A204.1 (cell line): ENCODE measurements at regions not wholly inside any gene's neighbourhood (a gene's known extent, or its start where the extent isn't known, plus 50 kb on each side); places are given as distances from the start of the nearest gene placed in this dataset.

Experiments used
- FAIRE-seq: peaks from 2 replicates; lab custom pipeline; 2012; peaks lifted over from hg19 to GRCh38; lab: Jason Lieb, UNC

DNA sequence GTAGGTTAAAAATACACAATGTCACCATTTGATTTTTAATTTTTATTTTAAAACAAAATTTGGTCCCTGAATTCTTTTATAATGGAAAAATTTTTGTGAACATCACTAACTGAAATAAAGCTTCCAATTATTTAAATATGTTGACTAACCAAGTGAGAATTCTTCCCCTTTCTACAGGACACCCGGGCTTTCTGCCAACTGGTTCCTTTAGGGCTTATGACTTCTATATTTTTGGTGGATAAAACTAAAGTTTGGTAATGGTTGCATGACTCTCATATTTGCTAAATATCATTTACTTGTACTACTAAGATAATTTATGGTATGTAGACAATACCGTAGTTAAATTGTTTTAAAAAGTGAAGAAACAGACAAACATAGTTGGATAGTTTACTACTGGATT is 291.0 kb upstream of the DOK6 start:
- no peak for FAIRE-seq

DNA sequence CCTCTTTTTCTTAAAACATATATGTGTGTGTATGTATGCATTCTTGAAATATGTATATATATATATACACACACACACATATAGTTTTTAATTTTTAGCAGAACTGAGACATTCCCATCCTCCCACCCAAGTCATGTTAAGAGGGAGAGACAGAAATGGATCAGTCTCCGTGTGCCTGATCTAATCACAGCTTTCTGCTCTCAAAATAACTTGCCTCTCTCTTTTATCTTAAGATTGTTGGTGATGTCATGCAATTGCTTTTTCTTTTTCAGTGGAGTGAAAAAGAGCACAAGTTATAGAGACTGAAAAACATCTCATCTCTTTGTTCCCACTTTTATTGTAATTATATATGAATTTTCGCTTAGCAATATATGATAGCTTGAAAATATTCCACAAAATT is 279.9 kb upstream of the DOK6 start:
- FAIRE-seq, result no peak

GRCh38 chr18:69123421-69123820 is 277.3 kb upstream of the DOK6 start:
- no peak for FAIRE-seq

GRCh38 chr18:69127873-69128500 is 272.7 kb upstream of the DOK6 start:
- no peak for FAIRE-seq

DNA sequence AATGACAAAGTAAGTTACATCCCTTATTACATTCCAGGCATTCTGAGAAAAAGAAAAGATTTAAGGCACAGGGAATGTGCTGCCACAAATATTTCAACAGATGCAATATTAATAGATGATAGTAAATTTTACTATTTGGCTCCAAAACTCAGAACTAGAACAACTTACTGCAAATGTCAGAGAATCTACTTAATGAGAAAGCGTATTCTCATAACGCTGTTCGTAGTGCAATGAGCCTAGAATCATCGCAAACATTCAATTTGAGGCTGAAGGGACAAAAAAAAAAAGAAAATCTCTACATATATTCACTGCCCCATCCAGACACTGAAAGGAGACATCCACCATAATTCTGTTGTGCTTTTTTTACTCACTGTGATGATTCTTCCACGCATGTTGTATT is 272.1 kb upstream of the DOK6 start:
- FAIRE-seq, result no peak

- no peak for FAIRE-seq
Observed at GRCh38 chr18:69128978-69129377, 271.7 kb upstream of the DOK6 start.

DNA sequence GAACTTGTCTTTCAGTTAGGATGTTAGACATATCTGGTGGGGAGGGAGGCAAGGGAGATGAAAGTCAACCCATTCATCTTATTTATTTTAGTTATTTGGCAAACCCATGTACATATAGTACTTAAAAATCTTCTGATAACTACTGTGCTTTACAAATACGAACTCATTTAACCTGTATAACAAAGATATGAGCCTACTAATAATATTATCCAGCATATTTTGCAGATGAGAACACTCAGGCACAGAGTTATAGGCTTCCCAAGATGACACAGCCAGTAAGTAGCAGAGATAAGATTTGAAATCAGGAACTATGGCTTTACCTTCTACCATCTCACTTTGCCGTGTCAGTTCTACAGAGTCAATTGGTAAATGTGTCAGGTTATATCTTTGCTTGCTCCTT is 262.6 kb upstream of the DOK6 start:
- FAIRE-seq, result no peak

DNA sequence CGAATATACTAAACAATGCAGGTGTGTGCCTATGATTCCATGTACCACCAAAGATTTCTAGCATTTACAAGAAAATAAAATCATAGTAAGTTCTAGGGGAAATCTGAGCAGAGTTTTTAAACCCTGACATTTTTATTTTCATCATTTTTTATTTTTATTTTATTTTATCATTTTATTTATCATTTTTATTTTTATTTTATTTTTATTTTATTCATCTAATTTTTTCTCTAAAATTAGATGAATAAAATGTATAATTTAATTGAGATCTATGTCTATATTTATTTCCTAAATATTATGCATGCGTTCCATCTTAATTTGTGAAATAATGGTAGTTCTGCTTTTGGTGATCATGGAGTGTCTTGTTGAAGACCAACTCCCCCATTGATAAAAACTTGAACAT is 257.6 kb upstream of the DOK6 start:
- FAIRE-seq, result peak; percentile 56

DNA sequence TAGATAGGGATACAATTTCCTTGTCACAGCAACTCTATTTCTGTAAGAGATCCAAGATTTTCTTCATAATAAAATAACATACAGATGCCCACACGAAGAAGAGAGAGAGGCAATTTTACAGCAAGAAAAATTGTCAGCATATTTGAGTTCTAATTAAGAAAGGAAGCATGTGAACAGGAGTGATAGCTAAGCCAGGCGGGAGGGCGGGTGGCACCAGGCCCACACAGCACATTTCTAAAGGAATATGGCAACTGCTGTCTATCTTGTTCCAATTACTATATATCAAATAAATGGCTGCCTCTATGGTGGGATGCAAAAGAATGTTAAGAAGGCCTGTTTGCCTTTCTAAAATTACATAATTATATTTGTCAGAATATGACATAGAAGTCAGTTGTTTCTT is 248.3 kb upstream of the DOK6 start:
- FAIRE-seq, result no peak

DNA sequence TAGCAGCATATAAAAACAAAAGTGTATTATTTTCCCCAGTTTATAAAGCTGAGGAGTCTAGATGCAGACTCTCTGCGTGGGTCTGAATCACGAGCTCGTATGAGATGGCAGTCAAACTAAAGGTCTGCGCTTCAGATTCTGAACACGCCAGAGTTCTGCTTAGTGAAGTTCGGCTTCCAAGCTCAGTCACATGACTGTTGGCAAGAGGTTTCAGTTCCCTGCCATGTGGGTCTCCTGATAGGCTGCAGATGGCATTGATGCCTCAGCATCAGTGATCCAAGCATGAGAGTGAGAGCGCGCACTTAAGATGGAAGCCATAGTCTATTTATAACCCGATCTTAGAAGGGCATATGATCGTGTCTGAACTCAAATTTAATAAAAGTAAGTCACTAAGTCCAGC is 242.8 kb upstream of the DOK6 start:
- no peak for FAIRE-seq

DNA sequence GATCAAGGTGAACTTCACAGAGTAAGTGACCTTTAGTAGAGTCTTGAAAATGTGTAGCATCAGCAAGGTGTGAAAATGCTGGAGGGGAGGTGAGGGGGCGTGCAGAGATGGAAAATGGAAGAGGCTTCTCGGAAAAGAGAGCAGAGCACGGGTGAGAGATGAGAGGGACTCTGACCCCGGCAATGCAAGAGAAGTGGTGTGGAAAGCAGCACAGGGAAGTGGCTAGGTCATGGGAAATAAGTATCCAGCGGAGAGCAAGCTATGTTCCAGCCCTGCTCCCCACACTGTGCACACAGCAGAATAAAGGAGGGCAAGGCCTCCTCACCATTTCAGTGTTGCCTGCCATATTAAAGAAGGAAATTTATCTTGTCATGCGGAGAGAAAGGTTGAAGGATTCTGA is 241.7 kb upstream of the DOK6 start:
- FAIRE-seq, result no peak

- FAIRE-seq, result no peak
Observed at GRCh38 chr18:69161383-69162028, 239.2 kb upstream of the DOK6 start.

DNA sequence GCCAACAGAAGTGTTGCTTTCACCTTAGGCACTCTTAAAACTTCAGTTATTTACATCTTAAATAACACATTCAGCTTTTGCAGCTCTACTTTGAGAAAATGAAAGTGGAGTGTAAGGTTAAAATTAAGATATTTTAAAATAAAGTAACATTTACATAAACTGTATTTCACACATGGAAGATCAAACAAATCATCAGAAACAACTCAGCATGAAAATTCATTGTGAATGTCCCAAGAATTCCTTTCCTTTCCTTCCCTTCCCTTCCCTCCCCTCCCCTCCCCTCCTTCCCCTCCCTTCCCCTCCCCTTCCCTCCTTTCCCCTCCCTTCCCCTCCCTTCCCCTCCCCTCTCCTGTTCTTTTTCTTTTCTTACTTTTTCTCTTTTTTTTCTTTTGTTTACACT is 238.0 kb upstream of the DOK6 start:
- no peak for FAIRE-seq

DNA sequence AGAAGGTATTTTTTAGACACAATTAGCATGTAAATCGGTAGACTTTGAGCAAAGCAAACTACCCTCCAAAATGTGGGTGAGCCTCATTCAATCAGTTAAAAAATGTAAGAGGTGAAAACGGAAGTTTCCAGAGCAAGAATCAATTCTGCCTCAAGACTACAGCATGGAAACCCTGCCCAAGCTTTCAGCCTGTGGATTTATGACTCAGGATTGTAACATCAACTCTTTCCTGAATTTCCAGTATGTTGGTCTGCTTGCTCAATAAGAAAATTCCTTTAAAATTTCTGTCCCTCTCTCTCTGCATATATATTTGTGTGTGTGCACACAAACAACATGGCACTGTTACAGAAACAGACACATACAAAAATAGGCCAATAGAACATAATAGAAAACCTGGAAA is 228.6 kb upstream of the DOK6 start:
- no peak for FAIRE-seq

DNA sequence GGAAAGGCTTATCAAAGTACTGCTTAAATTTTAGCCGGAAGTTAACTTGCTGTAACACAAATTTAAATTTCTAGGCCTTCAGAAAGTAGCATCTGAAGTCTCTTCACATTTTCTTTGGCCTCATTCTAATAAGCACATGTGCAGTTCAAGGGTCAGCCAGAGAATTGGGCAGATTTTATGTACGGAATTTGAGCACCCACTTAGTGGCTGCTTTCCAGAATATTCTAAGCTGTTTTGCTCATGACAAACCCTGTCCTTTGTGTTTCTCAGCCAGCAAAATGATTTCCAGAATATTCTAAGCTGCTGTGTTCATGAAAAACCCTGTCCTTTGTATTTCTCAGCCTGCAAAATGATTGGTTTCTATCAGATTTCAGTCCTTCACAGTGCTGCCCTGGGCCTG is 225.0 kb upstream of the DOK6 start:
- no peak for FAIRE-seq

DNA sequence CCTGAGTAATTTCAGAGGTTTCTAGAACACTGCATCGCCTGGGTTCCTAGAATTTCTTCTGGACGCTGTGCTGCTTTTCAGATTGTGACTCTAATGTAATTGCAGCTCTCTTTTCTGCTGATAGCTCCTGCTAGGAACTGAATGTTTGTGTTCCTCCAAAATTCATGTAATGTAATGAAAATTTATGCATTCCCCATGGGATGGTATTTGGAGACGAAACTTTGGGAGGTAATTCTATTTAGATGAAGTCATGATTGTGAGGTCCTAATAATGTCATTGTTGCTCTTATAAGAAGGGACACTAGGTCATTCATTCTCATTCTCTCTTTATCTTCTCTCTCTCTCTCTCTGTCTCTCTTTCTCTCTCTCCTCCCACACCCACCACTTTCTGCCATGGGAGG is 223.9 kb upstream of the DOK6 start:
- no peak for FAIRE-seq

DNA sequence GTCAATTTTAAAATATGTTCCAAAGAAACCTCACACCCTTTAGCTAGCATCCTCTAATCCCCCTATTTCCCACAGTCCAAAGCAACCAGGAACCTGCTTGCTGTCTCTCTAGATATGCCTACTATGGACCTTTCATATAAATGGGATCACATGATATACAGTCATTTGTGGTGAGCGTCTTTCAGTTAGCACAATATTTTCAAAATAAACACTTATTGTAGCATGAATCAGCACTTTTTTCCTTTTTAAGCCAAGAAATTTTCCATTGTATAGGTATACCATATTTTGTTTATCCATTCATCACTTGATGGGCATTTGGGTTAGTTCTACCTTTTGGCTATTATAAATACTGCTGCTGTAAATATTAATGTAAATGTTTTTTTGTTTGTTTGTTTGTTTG is 223.0 kb upstream of the DOK6 start:
- no peak for FAIRE-seq

DNA sequence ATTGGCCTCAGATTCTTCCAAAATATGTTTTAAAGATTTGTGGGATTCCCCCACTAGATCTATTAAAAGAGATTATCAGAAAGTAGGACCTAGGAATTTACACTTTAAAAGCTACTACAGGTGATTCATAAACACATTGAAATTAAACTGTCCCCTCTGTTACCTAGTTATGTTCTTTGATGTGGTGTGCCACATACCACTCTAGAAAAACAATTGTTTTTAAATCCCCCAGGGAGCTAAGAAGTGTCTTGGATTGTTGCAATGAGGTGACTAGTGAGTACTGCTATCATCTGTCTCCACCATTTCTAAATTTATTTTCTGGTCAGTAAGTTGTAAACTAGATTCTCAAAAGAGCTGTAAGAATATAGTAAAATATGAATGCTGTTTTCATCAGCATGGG is 214.5 kb upstream of the DOK6 start:
- no peak for FAIRE-seq

DNA sequence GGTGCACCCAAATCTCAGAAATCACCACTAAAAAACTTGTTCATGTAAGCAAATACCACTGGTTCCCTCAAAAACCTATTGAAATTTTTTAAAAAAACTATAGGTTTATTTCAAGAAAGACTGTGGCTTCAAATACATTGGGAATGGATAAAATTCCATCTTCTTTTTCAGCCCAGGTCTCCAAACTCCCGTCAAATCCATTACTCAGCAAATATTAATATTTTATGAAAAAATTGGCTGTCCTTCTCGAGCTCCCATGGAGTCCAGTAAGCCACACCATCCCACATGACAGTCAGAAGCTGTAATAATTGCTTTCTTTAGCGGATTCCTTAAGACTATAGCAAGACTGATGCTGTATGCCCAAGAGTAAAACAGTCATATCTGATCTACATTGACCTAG is 204.4 kb upstream of the DOK6 start:
- FAIRE-seq, result no peak

DNA sequence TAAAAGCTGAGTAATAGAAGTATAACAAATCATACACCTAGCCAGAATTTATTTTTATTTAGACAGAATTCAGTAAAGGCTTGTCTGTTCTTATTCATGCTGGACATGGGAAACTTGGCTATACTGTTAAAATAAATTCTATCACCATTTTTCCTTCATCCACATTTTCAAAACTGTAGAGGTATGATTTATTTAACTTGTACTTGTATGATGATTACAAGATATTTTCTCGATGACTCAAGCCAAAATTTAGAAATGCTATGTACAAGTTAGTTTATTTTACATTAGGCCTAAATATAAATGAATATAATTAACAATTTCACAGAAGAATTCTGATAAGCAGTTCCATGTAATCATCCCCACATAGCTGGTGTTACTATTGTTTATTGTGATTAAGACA is 194.8 kb upstream of the DOK6 start:
- FAIRE-seq, result no peak

DNA sequence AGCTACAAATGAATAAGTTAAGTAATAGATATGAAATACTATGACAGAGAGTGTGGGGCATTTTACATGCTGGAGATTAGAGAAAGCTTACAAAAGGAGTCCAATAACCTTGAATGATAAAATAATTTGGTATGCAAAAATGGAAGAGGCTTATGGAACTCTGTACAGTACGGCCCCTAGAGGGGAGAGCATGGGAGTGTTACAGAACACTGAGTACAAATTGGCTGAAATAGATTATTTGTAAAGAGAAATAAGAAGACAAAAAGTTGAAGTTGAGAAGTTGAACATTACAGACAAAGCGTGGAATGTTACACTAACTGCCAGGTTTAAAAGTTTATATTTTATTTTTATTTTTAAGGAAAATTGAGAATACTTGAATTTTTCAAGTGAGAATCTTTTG is 192.1 kb upstream of the DOK6 start:
- no peak for FAIRE-seq

DNA sequence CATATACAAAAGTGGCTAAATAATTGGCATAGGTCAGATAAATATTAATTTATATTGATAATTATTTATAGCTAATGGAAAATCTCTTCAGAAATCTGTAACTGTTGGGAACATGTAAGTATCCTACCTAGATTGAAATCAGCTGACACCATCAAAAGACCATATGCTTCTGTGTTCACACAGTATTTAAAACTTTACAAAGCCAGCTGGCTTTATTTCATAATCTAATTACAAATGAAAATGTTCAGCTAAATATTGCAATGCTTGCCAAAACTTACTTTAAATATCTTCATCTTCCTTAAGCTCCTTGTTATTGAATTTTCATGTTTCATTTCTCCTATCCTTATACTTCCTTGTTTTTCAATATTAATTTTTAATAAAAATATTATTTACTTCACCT is 190.9 kb upstream of the DOK6 start:
- FAIRE-seq, result no peak

DNA sequence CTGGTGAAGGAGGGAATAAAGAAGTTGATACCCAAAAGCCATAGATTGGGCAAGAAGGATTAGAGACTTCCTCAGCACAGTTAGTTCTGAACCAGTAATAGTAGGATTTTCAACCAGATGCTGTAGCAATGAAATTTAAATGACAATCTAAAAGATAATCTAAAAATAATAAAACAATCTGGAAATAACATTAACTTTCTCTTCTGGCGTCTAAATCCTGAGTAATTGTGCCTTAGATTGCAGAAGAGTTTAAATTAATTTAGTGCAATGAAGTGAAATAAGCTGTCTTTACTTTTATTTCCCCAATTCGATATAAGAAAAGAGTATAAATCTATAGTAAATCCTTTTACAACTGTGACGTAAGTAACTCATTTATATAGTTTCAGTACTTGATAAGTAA is 186.8 kb upstream of the DOK6 start:
- FAIRE-seq, result no peak

- FAIRE-seq, result no peak
Observed at GRCh38 chr18:69215161-69215560, 185.5 kb upstream of the DOK6 start.

GRCh38 chr18:69216321-69216720 is 184.4 kb upstream of the DOK6 start:
- no peak for FAIRE-seq
